ENCODE measurements at regions not wholly inside any gene's neighbourhood (a gene's known extent, or its start where the extent isn't known, plus 50 kb on each side); places are given as distances from the start of the nearest gene placed in this dataset.

DNA sequence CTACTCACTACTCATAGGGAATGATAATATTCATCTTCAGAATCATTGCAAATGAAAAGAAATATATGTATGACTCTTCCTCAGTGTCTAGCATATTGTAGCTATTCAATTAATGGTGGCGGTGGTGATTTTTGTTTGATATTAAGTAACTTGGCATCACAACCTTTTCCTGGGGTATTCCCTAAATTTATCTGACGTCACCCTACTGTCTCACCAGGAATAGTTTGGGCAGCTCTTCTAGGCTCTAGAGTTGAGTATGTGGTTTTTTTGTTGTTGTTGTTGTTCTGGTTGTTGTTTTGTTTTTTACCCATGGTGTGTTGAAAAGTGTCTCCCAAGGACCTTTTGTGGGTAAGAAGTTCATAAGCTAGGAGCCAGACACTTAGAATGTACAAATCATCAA is 1320.3 kb upstream of the LRRTM1 start:
- ATAC-seq (ENCODE audit: low read depth) = no peak

DNA sequence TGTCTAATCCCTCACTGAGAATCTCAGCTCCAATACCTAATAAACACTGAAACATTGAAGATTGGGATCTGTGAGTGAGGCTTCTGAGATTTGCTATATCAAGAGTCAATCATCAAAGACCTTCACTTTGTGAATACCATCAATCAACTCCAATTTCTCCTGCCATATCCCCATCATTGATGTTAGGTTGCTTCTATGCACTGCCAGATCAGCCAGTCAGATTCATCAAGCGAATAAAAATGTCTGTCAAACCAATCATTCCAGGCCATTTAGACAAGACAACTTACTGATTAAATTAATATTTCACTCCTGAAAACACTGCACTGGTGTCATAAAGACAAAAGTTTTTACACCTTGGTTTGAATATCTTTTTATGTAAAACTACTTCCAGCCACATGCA is 1295.5 kb upstream of the LRRTM1 start:
- TF ChIP-seq, protein P1, sequence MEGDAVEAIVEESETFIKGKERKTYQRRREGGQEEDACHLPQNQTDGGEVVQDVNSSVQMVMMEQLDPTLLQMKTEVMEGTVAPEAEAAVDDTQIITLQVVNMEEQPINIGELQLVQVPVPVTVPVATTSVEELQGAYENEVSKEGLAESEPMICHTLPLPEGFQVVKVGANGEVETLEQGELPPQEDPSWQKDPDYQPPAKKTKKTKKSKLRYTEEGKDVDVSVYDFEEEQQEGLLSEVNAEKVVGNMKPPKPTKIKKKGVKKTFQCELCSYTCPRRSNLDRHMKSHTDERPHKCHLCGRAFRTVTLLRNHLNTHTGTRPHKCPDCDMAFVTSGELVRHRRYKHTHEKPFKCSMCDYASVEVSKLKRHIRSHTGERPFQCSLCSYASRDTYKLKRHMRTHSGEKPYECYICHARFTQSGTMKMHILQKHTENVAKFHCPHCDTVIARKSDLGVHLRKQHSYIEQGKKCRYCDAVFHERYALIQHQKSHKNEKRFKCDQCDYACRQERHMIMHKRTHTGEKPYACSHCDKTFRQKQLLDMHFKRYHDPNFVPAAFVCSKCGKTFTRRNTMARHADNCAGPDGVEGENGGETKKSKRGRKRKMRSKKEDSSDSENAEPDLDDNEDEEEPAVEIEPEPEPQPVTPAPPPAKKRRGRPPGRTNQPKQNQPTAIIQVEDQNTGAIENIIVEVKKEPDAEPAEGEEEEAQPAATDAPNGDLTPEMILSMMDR (IDR thresholded peaks at IDR 0.05; ENCODE audit: poor library complexity, severe bottlenecking) = no peak
- H3K27me3 ChIP-seq (ENCODE audit: insufficient read depth, poor library complexity, severe bottlenecking) = no peaks in the 10 kb centered on the region
- DNase-seq (ENCODE audit: low spot score) (no peak), ATAC-seq (ENCODE audit: low read depth) (no peak)
- no peaks in the 10 kb centered on the region for H3K4me1 ChIP-seq (ENCODE audit: insufficient read depth, poor library complexity, severe bottlenecking)
- no peaks in the 10 kb centered on the region for H3K9me3 ChIP-seq (ENCODE audit: severe bottlenecking)
- H3K27ac ChIP-seq (ENCODE audit: poor library complexity, severe bottlenecking) = no peak overlapping the region
- no peak overlapping the region for H3K4me3 ChIP-seq (ENCODE audit: severe bottlenecking)
- no peaks in the 10 kb centered on the region for H3K36me3 ChIP-seq (ENCODE audit: low read depth)

More for the DNA sequence above, 1320.3 kb upstream of the LRRTM1 start:
- DNase-seq (ENCODE audit: low spot score) = no peak
- Histone ChIP-seq H3K27me3 (ENCODE audit: insufficient read depth, poor library complexity, severe bottlenecking) (no peaks in the 10 kb centered on the region), H3K9me3 (ENCODE audit: severe bottlenecking) (no peaks in the 10 kb centered on the region), H3K36me3 (ENCODE audit: low read depth) (no peaks in the 10 kb centered on the region), H3K4me1 (ENCODE audit: insufficient read depth, poor library complexity, severe bottlenecking) (no peaks in the 10 kb centered on the region), H3K4me3 (ENCODE audit: severe bottlenecking) (no peak overlapping the region), H3K27ac (ENCODE audit: poor library complexity, severe bottlenecking) (no peak overlapping the region)
- TF ChIP-seq, protein P1 (IDR thresholded peaks at IDR 0.05; ENCODE audit: poor library complexity, severe bottlenecking) = no peak

DNA sequence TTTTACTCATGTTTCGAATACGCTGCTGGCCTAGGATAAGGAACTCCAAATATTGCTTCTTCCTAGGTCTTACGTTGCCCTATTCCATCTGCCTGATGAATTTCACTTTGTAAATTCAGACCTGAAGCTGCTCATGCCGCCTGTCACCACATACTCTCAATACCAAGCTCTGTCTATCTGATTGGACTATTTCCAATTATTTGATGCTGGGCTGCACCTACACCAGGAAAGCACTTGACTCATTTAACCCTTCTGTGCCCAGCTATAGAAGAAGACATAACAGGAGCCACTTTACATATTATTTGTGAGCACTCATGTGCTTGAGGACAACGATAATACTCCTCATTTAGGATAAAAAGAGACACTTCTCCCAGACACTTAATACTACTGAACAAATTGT is 1293.9 kb upstream of the LRRTM1 start:
- DNase-seq (ENCODE audit: low spot score) (no peak), ATAC-seq (ENCODE audit: low read depth) (no peak)
- Histone ChIP-seq H3K4me3 (ENCODE audit: severe bottlenecking) (no peak overlapping the region), H3K9me3 (ENCODE audit: severe bottlenecking) (no peaks in the 10 kb centered on the region), H3K36me3 (ENCODE audit: low read depth) (no peaks in the 10 kb centered on the region), H3K27me3 (ENCODE audit: insufficient read depth, poor library complexity, severe bottlenecking) (no peaks in the 10 kb centered on the region), H3K4me1 (ENCODE audit: insufficient read depth, poor library complexity, severe bottlenecking) (no peaks in the 10 kb centered on the region), H3K27ac (ENCODE audit: poor library complexity, severe bottlenecking) (no peak overlapping the region)
- TF ChIP-seq, protein P1 (IDR thresholded peaks at IDR 0.05; ENCODE audit: poor library complexity, severe bottlenecking) = no peak

DNA sequence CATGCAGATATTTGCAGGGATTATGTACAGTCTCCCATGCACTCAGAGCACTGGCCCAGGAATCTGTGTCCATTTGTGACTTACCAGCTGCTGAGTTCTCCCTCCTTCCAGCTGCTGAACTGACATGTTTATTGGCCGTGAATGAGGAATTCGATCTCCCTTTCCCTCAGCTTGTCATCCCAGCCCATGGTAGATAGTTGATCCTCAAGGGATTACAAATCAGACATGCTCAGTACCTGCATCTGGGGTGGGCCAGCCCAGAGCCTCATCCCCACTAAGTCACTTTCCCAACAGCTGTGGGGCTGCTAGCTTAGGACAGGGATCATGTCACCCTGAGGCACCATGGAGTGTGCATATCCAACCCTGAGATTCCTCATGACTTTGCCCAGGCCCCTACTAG is 1284.9 kb upstream of the LRRTM1 start:
- H3K9me3 ChIP-seq (ENCODE audit: severe bottlenecking) = no peaks in the 10 kb centered on the region
- no peak overlapping the region for H3K27ac ChIP-seq (ENCODE audit: poor library complexity, severe bottlenecking)
- H3K36me3 ChIP-seq (ENCODE audit: low read depth) = no peaks in the 10 kb centered on the region
- ATAC-seq (ENCODE audit: low read depth) (no peak), DNase-seq (ENCODE audit: low spot score) (no peak)
- H3K4me1 ChIP-seq (ENCODE audit: insufficient read depth, poor library complexity, severe bottlenecking) = no peaks in the 10 kb centered on the region
- TF ChIP-seq, protein P1 (IDR thresholded peaks at IDR 0.05; ENCODE audit: poor library complexity, severe bottlenecking) = no peak
- no peak overlapping the region for H3K4me3 ChIP-seq (ENCODE audit: severe bottlenecking)
- H3K27me3 ChIP-seq (ENCODE audit: insufficient read depth, poor library complexity, severe bottlenecking) = no peaks in the 10 kb centered on the region

DNA sequence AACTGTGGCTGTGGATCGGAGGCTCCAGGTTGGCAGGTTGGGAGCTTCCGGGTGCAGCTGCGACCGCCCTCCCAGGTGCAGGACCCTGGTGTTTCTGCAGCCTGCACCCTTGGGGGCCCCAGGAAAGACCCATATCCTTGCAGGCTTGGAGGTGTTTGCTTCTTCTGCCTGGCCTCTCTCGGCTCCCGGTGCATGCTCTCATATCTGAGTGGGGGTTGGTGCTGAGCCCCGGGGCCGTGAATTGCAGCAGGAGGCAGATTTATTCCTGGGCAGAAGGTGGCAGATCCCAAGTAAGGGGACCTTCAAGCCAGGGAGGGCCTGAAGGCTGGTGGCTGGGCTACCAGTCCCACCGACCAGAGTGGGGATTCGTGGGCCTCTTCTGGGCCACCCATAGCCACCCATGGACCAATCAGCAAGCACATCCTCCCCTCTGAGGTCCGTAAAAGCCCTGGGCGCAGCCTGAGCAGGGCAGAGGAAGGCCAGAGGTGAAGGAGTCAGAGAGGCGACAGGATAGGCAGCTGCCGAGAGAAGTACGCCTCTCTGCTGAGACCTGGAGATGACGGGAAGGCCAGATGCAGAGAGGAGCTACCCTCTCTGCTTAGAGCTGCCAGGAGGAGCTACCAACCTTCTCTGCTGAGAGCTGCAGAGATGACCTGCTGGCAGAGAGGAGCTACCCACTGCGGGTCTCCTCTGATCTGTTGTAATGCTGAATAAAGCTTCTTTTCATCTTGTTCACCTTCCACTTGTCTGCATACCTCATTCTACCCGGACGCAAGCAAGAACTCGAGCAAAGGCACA is 1279.0 kb upstream of the LRRTM1 start:
- Histone ChIP-seq H3K36me3 (ENCODE audit: low read depth) (no peaks in the 10 kb centered on the region), H3K27ac (ENCODE audit: poor library complexity, severe bottlenecking) (no peak overlapping the region), H3K4me3 (ENCODE audit: severe bottlenecking) (no peak overlapping the region), H3K9me3 (ENCODE audit: severe bottlenecking) (no peaks in the 10 kb centered on the region), H3K27me3 (ENCODE audit: insufficient read depth, poor library complexity, severe bottlenecking) (no peaks in the 10 kb centered on the region), H3K4me1 (ENCODE audit: insufficient read depth, poor library complexity, severe bottlenecking) (no peaks in the 10 kb centered on the region)
- ATAC-seq (ENCODE audit: low read depth) (no peak), DNase-seq (ENCODE audit: low spot score) (peak; percentile 22)
- TF ChIP-seq, protein P1 (IDR thresholded peaks at IDR 0.05; ENCODE audit: poor library complexity, severe bottlenecking) = no peak

All from RWPE2 (cell line).